Ecto neural progenitor cell (in vitro differentiated cells): ENCODE measurements at regions not wholly inside any gene's neighbourhood (a gene's known extent, or its start where the extent isn't known, plus 50 kb on each side); places are given as distances from the start of the nearest gene placed in this dataset.
"Not testable (repeated sequence)": the region's sequence is repeated elsewhere in the genome, so short reads cannot be mapped to it uniquely, and the experiment has no call there.

Source experiments
- DNase-seq: peaks from one replicate; pipeline ENCODE4 v3.0.0-alpha.2; 2018; ENCODE audit warnings: low spot score

DNA sequence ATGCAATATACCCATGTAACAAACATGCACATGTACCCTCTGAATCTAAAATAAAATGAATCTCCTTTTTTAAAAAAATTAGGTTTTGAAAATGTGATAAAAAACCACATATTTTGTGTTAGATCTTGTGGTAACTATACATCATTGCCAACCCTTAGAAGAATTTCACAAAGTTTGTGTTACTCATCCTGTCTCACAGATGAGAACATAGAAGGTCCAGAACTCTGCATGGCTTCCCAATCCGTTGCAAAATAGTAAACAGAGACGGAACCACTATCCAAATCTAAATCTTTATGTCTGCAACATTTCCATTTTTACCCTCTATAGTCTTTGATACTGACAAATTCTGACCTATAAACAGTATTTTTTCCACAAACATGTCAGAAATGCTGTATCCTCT, 759.9 kb downstream of the KCNJ2 start:
- no peak for DNase-seq

DNA sequence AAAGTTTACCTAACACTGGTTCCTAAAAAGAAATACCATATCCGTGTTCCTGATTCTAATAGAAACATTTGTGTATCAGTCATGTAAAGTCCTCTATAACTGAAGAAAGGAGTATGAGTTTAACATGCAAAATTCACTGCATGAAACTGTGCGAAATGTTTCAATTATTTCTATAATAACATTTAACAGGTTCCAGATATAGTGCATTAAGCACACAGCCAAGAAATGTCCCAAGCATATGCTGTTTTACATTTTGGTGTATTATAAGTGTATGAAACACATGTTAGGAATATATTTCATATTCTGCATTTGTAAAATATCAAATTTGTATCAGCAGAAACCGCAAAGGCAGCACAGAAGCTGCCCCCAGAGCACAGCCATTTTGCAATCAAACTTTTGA, 764.9 kb downstream of the KCNJ2 start:
- DNase-seq: no peak

DNA sequence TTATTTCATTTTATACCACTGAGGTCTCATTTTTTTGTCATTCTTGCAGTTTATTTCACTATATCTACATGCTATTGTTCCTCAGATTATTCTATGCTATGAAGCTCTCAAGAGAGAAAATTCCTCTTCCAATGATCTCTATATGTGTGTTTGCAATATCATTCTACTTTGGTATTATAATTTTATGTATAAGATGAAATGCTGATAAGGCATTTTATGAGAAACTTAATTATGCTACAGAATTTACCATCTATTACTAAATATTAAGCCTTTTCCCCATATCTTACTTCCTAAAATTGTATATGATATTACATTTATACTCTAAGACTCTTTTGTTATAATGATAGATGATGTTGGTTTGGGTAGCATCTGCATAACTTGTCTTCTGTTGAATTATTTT, 765.5 kb downstream of the KCNJ2 start:
- DNase-seq: no peak

DNA sequence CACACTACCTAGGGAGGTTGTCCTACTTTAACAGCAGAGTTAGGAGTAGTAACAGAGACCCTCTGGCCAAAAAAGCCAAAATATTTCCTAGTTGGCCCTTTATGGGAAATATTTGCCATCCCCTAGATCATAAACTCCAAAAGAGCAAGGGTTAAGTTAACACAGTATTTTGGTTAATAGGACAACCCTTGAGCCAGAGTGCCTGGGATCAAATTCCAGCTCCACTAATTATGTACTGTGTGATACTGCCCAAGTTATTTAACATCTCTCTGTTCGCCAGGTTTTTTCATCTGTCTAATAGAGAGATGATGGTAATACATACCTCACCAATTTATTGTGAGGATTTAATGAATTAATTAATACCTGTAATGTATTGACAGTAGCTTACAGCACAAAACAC, 767.4 kb downstream of the KCNJ2 start:
- DNase-seq: no peak

DNA sequence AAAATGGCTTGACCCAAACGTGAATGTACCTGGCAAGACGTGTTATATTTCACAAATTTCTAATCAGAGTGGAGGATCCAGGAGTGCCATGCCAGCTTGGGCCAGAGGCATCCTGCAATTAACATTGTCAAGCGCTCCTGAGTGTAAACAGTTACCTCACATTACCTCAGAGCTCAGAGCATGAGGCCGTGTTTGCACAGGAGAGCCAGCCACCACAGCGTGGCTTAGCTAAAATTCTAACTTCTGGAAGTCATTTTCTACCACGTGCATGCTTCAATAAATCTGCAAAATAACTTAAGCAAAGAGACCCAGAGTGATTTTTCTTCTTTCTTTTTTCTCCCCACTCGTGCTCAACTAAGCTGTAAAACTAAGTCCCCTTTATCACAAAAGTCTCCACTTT, 769.0 kb downstream of the KCNJ2 start:
- DNase-seq: no peak

DNA sequence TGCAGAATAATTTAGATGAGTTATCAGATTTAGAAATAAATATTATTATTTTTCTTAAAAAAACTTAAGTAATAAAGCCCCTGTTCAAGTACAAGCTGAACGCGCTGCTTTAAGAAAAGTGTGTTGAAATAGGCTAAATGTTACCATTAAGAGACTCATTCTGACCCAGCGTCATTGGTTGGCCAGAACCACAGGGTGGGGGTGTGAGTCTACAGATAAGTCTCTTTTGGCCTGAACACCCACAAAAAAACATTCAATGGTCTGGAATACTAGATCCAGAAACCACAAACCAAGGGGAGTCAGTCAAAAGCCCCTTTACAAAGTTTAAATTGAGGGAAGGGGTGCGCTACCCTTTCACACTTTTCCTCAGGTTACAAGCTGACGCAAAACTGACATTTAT, 776.1 kb downstream of the KCNJ2 start:
- no peak for DNase-seq

DNA sequence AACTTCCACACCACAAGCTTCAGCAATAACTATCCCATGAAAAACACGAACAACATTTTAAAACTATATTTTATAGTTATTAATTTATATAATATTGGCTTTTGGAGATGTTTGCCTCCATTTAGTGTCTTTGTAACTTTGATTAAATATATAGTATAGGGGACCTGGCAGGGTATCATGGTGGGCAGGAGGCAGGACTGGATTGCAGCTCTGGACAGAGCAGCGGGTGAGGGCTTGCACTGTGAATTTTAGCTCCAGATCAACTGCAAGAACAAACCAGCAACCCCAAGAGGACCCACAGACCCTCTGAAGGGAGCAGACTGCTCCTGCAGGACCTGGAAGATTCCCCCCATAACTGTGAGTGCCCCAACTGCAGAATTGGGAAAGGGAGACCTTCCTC, 777.9 kb downstream of the KCNJ2 start:
- no peak for DNase-seq

DNA sequence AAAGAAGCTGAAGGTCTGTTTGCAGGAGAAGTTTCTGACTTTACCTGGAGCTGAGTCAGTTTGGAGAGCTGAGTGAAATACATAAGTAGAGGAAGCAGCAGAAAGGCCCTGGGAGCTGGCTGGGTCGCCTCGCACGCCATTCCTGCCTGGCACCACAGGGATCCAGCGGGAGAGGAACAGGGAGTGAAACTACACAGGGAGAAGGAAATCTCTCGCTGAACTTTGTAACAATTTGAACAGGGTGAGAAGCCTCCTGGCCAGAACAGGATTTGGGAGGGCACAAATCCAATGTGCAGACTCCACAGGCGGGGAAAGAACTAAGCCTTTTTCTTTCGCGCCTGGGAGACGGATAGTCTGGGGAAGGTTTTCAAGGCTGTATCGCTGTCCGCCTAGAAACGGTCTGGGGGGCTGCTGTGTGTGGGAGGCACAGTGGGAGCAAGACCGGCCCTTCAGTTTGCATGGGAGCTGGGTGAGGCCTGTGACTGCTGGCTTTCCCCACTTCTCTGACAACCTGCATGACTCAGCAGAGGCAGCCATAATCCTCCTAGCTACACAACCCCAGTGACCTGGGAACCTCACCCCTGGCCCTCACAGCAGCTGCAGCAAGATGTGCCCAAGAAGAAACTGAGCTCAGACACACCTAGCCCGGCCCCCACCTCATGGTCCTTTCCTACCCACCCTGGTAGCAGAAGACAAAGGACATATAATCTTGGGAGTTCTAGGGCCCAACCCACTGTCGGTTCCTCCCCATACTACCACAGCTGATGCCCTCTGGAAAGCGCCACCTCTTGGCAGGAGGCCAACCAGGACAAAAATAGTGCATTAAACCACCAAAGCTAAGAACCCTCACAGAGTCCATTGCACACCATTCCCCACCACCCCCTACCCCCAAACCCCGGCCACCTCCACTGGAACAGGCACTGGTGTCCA, 778.6 kb downstream of the KCNJ2 start:
- DNase-seq: no peak

DNA sequence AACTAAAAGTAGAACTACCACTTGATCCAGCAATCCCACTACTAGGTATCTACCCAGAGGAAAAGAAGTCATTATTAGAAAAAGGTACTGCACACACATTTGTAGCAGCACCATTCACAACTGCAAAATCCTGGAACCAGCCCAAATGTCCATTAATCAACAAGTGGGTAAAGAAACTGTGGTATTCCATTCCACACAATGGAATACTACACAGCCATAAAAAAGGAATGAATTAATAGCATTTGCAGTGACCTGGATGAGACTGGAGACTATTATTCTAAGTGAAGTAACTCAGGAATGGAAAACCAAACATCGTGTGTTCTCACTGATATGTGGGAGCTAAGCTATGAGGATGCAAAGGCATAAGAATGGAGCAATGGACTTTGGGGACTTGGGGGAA, 783.8 kb downstream of the KCNJ2 start:
- DNase-seq: not testable (repeated sequence)

DNA sequence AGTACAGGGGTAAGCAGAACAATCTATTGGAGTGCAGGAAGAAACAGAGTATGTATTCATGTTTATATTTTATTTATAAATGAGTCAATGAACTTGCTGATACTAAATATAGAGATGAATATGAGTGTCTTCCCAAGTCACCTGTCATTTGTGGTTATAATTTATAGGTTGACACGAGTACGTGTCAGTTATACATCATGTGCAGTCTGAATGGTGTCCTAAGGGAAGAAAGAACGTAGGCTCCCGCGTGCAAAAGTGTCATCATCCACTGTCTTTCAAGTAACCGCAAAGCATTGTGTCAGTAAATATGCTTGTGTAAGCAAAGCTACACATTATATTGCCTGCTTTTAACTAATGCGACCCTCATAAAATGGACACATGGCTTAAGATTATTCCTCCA, 786.1 kb downstream of the KCNJ2 start:
- no peak for DNase-seq

DNA sequence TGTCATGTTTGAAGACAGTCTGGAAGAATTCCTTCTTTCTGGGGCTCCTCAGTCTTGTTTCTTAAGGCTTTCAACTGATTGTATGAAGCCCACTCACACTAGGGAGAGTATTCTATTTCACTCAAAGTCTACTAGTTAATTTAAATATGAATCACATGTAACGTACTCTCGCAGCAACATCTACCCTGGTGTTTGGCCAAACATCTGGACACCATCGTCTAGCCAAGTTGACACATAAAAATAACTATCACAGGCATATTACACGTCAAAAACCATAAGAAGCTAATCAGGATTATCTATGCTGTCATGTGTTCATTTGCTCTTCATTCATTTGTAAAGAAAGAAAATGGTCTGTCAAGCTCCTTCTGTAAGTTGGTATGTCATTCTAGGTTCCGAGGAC, 787.4 kb downstream of the KCNJ2 start:
- DNase-seq: no peak

DNA sequence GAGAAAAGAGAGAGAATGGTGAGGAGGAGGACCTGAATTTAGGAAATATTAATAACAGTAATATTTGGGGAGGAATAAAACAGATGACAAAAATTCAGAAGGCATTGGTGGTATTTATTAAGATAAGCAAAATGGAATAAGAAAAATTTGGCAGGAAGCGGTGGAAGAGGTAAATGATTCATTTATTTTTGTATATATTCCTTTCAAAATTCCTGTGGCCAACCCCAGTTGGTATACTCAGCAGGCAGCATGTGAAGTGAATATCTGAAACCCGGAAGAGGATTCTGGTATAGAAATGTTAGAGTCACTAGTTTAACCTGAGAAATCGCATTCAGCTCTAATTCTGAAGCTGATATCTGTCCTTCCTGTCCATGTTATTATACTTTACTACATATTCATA, 792.0 kb downstream of the KCNJ2 start:
- no peak for DNase-seq

DNA sequence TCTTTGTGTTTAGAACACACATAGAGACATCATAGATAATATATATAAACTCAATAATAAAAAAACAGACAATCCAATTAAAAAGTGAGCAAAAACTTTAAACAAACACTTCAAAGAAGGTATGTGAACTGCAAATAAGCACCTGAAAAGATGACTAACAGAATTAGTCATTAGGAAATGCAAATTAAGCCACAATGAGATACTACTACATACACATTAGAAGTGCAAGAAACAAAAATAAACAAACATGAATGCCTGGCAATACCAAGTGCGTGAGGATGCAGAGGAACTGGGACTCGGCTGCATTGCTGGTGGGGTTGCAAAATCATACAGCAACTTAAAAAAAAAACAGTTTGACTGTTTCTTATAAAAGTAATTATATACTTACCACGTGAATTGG, 799.0 kb downstream of the KCNJ2 start:
- DNase-seq: no peak

DNA sequence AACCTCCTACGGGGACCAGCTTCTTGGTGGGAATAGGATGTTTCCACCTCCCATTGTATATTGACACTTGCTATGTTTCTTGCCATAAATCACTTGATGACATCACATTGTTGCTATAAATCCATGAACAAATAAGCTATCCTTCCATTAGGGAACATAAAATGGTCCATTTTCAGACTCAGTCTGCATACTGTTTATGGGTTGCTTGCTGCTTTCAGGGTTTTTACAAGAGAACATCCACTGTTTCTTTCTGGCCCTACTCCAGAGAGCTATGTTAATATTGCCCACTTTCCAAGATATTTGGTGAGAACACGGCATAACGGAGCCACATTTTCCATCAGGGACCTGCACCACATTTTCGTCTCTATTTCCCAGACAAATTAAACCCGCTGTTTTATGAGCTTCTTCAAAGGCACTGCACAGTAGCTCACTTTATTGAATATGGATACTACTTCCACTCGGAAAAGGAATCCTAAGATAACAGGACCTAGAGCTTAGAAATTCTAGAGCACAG, 800.2 kb downstream of the KCNJ2 start:
- DNase-seq: no peak

DNA sequence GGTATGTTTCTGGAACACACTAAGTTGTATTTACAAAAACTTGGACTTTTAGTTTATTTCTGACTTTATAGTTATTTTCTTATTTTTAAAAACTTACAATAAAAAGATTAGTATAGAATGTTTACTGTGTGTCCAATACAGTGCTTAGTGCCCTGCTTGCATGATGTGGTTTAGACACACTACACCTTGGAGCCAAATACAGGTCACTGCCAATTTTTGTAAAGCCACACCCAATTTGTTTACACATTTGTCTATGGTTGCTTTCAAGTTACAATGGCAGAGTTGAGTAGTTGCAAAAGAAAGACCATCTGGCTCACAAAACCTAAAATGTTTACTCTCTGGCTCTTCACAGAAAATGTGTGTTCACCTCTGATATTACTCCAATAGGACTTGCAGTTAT, 807.1 kb downstream of the KCNJ2 start:
- no peak for DNase-seq

DNA sequence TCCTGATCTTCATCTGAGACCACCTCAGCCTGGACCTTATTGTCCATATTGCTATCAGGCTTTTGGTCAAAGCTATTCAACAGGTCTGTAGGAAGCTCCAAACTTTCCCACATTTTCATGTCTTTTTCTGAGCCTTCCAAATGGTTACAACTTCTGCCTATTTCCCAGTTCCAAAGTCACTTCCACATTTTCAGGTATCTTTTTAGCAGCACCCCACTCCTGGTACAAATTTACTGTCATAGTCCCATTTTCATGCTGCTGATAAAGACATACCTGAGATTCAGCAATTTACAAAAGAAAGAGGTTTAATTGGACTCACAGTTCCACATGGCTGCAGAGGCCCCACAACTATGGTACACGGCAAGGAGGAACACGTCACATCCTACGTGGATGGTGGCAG, 815.5 kb downstream of the KCNJ2 start:
- DNase-seq: no peak

DNA sequence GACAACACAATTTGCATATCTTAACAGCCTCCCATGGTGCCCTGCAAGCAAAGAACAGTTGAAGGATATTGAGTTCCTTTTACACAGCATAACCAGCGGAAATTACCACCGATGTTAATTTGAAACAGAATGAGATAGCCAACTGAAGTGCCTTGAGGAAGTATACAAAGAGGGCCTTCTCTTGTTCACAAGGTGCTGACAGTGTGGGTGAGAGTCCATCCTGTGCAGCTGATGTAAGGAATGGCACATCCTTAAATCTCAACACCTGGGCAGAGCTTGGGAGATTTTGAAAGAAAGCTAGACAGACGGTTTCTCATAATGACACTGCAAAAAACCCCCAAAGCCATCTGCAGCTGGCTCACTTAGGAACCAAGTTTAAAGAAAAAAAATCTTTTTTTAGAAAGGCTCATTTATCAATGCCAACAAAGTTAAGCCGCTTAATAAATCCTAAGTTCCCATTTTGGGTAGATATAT, 818.6 kb downstream of the KCNJ2 start:
- no peak for DNase-seq

DNA sequence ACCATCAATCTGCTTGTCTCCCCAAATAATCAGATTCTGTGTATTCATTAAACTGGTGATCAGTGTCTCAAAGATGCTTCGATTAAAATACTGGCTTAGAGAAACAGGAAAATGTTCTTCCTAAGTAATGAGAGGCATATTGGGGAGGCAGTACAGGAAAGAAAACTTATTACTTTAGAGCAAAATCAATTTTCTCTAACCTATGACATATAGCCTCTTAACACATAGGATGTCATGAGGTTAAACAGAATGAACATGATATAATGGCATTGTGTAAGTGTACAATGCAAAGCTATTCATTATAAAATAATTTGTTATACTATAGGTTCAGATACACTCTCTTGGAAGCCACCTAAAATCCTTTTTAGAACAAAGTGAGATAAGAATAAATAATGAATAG, 819.3 kb downstream of the KCNJ2 start:
- DNase-seq: no peak

DNA sequence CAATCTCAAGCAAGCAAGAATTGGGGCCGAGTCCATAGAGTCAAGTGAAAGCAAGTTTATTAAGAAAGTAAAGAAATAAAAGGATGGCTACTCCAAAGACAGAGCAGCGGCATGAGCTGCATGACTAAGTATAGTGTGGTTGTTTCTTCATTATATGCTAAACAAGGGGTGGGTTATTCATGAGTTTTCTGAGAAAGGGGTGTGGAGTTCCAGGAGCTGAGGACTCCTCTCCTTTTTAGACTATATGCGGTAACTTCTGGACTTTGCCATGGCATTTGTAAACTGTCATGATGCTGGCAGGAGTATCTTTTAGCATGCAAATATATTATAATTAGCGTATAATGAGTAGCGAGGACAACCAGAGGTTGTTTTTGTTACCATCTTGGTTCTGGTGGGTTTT, 819.9 kb downstream of the KCNJ2 start:
- no peak for DNase-seq

DNA sequence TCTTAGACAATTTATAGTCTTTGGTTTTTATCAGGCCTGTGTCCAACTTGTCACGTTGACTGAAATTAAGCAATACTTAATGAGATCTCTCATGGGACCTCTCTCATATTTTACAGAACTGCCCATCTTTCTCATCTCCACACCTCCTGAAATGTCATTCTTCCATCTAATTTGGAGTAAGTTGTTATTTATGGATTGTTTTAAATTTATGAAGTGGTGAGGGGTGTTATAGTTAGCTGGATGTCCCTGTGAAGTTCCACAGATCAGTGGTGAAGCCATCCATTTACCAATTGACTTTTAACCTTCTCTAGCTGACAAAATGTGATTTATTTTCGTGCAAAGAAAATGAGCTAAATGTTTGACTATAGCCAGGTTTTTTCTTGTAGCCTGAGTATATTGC, 824.9 kb downstream of the KCNJ2 start:
- DNase-seq: no peak

DNA sequence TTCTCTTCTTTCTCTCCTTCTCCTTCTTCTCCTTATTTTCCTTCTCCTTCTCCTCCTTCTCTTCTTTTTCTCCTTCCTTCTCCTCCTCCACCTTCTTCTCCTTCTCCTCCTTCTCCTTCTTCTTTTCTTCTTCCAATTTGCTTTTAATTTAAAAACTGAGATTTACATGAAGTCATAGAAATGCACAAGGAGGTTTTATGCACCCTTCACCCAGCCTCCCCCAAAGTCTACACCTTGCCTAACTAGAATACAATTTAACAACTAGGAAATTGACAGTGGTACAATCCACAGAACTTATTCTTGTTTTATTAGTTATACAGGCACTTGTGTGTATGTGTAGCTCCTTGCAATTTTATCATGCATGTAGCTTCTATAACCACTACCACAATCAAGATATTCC, 826.7 kb downstream of the KCNJ2 start:
- no peak for DNase-seq

DNA sequence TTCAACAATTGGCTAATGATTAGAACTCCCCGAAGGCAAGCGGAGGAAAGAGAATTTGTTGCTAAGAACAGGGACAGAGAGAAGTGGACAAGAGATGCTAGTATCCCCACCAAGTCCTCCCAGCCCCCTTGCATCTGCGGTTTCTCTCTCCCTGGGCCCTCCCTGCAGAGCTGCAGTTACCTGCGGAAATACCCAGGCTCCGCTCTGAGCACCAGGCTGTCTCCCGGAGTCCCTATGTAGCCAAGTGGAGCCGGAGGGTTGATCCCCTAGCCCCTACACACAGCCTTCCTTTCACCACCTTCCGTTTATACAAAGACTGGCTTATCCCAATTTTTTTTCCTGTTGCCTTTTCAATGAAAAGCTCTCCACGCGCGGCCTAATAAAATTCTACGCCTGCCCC, 834.4 kb downstream of the KCNJ2 start:
- no peak for DNase-seq

DNA sequence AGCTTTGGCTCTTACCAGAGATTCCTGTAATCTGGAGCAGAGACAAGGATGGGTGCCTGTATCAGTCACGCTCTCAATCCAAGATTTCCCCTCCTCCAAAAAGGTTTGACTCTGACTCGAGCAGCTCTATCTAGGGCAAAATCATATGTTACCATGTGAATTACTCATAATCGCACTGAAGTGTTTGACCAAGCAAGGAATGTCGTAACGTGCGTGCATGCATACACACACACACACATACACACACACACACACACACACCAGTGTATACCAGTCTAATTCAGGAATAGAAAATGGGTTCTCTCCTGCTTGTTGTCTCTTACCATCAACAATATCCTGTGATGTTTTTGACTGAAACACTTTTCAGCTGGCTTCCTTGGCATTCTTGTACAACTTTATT, 835.1 kb downstream of the KCNJ2 start:
- no peak for DNase-seq

DNA sequence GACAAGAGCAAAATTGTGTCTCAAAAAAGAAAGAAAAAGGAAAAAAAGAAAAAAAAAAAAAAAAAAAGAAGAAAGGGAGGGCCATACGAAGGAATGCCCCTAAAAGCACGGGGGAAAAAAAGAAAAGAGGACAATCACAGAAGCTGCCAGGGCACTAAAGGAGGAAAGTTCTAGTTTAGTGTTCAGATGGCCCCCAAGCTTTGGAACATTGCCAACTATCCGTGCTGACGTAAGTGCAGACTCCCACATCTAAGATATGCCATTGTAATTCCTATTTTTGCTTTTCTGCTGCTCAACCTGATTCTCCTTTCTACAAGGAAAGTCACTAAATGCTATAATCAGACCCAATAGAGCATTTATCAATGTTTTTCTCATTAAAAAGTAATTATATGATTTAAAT, 842.1 kb downstream of the KCNJ2 start:
- no peak for DNase-seq
